Keratinocyte (primary cell): ENCODE measurements at regions not wholly inside any gene's neighbourhood (a gene's known extent, or its start where the extent isn't known, plus 50 kb on each side); places are given as distances from the start of the nearest gene placed in this dataset.

Experiments
- DNase-seq: peaks from one replicate; pipeline ENCODE4 v3.0.0-alpha.2; 2011; ENCODE audit warnings: low read depth, missing footprints, low spot score
- FAIRE-seq: peaks from 2 replicates; lab custom pipeline; 2011; peaks lifted over from hg19 to GRCh38; lab: Jason Lieb, UNC
- H2AFZ ChIP-seq: 2 replicates; pipeline ENCODE4 v1.6.0; 2012; ENCODE audit warnings: low read length, control low read depth, inconsistent platforms; ENCODE audit not compliant: control insufficient read depth
- H3K27ac ChIP-seq: 2 replicates; pipeline ENCODE4 v1.5.1; 2011; ENCODE audit warnings: low read length; ENCODE audit not compliant: control insufficient read depth, insufficient read depth
- H3K27me3 ChIP-seq: 3 replicates; pipeline ENCODE4 v1.6.0; 2011; ENCODE audit warnings: low read length; ENCODE audit not compliant: control insufficient read depth, insufficient read depth; ENCODE audit errors: extremely low read depth
- H3K36me3 ChIP-seq, 2 experiments: 2 replicates in 1 of 2; 3 replicates in 1 of 2; pipeline ENCODE4 v1.5.1; 2011; ENCODE audit warnings: low read length in 2 of 2, mild to moderate bottlenecking in 1 of 2; ENCODE audit not compliant: control insufficient read depth in 2 of 2, insufficient read depth in 2 of 2; ENCODE audit errors: extremely low read depth in 1 of 2
- H3K4me1 ChIP-seq: 3 replicates; pipeline ENCODE4 v1.5.1; 2011; ENCODE audit warnings: low read length; ENCODE audit not compliant: control insufficient read depth, insufficient read depth; ENCODE audit errors: extremely low read depth
- H3K4me2 ChIP-seq: 3 replicates; pipeline ENCODE4 v1.6.0; 2011; ENCODE audit warnings: low read depth, low read length; ENCODE audit not compliant: control insufficient read depth, insufficient read depth; ENCODE audit errors: extremely low read depth
- H3K4me3 ChIP-seq, 3 experiments: fragments of 200-600 bp in 1 of 3; sonication (generic) in 1 of 3; 2 replicates in 2 of 3; 3 replicates in 1 of 3; pipeline ENCODE4 v1.5.1; 2011 to 2016; ENCODE audit warnings: low read length in 3 of 3, mild to moderate bottlenecking in 3 of 3, control low read depth in 2 of 3, inconsistent platforms in 1 of 3, low read depth in 1 of 3, mixed read lengths in 1 of 3, mixed run types in 1 of 3, moderate library complexity in 1 of 3; ENCODE audit not compliant: control insufficient read depth in 2 of 3, insufficient read depth in 2 of 3; ENCODE audit errors: extremely low read depth in 1 of 3
- H3K79me2 ChIP-seq: 2 replicates; pipeline ENCODE4 v1.6.0; 2012; ENCODE audit warnings: low read length; ENCODE audit not compliant: control insufficient read depth, insufficient read depth
- H3K9ac ChIP-seq: 3 replicates; pipeline ENCODE4 v1.6.0; 2011; ENCODE audit warnings: low read length; ENCODE audit not compliant: control insufficient read depth, insufficient read depth; ENCODE audit errors: extremely low read depth
- H3K9me1 ChIP-seq: 3 replicates; pipeline ENCODE4 v1.6.0; 2011; ENCODE audit warnings: low read length; ENCODE audit not compliant: control insufficient read depth, insufficient read depth; ENCODE audit errors: extremely low read depth
- H3K9me3 ChIP-seq: 2 replicates; pipeline ENCODE4 v1.5.1; 2012; ENCODE audit warnings: low read depth, low read length; ENCODE audit not compliant: control insufficient read depth
- H4K20me1 ChIP-seq: 3 replicates; pipeline ENCODE4 v1.6.0; 2011; ENCODE audit warnings: low read length; ENCODE audit not compliant: control insufficient read depth, insufficient read depth; ENCODE audit errors: extremely low read depth
- CTCF ChIP-seq, 3 experiments: IDR thresholded peaks in 1 of 3; conservative IDR thresholded peaks in 1 of 3; optimal IDR thresholded peaks in 1 of 3; 2 replicates in 2 of 3; 3 replicates in 1 of 3; pipeline versions ENCODE3 to v1.5.1; 2011; ENCODE audit warnings: low read length in 3 of 3, mild to moderate bottlenecking in 3 of 3, moderate library complexity in 2 of 3, control low read depth in 1 of 3, inconsistent platforms in 1 of 3; ENCODE audit not compliant: insufficient read depth in 2 of 3; ENCODE audit errors: extremely low read depth in 1 of 3
- EZH2 ChIP-seq: IDR thresholded peaks from one replicate; pipeline ENCODE4 v1.6.1; 2012; ENCODE audit warnings: inconsistent platforms, mild to moderate bottlenecking, low read length, moderate library complexity
- dilution Hi-C: fragments of 300-500 bp; cut with MboI; formaldehyde crosslinking; loops from one replicate; pipeline ENCODE4 v1.7.0; 2020; ENCODE audit warnings: low sequenced_read_pairs; ENCODE audit not compliant: extremely low pct_ligation_motif_present

- no peak overlapping the region for H3K9ac ChIP-seq
- H3K4me1 ChIP-seq: peaks cover 12% of the 10 kb centered on the region
- no peaks in the 10 kb centered on the region for H4K20me1 ChIP-seq
- H3K79me2 ChIP-seq: no peaks in the 10 kb centered on the region
- dilution Hi-C loops: no loop called here
- H3K36me3 ChIP-seq: no peaks in the 10 kb centered on the region
- FAIRE-seq (no peak), DNase-seq (no peak)
- no peak overlapping the region for H3K4me3 ChIP-seq
- no peaks in the 10 kb centered on the region for H3K9me1 ChIP-seq
- H3K9me3 ChIP-seq: no peaks in the 10 kb centered on the region
- H3K27ac ChIP-seq: no peak overlapping the region
- no peak overlapping the region for H3K4me2 ChIP-seq
- no peak for TF ChIP-seq CTCF (optimal IDR thresholded peaks at IDR 0.05 in 1 of 3, IDR thresholded peaks at IDR 0.05 in 1 of 3, conservative IDR thresholded peaks at IDR 0.05 in 1 of 3; ENCODE audit: extremely low read depth in 1 of 3, insufficient read depth in 2 of 3, low read length in 3 of 3)
- no peak for TF ChIP-seq EZH2
- no peaks in the 10 kb centered on the region for H3K27me3 ChIP-seq
- H2AFZ ChIP-seq: no peak overlapping the region
Observed at GRCh38 chr20:40634891-40635290, 54.1 kb downstream of the MAFB start.

GRCh38 chr20:40633123-40633850 is 55.7 kb downstream of the MAFB start:
- no peaks in the 10 kb centered on the region for H3K36me3 ChIP-seq
- H2AFZ ChIP-seq: no peak overlapping the region
- H3K4me1 ChIP-seq: peaks cover 16% of the 10 kb centered on the region
- no peak overlapping the region for H3K27ac ChIP-seq
- no peak overlapping the region for H3K4me3 ChIP-seq
- DNase-seq (no peak), FAIRE-seq (no peak)
- no peaks in the 10 kb centered on the region for H3K79me2 ChIP-seq
- H3K27me3 ChIP-seq: no peaks in the 10 kb centered on the region
- H3K9ac ChIP-seq: no peak overlapping the region
- no peaks in the 10 kb centered on the region for H3K9me1 ChIP-seq
- H3K4me2 ChIP-seq: no peak overlapping the region
- H3K9me3 ChIP-seq: no peaks in the 10 kb centered on the region
- dilution Hi-C loops: no loop called here
- no peaks in the 10 kb centered on the region for H4K20me1 ChIP-seq
- TF ChIP-seq EZH2 (no peak), CTCF (optimal IDR thresholded peaks at IDR 0.05 in 1 of 3, IDR thresholded peaks at IDR 0.05 in 1 of 3, conservative IDR thresholded peaks at IDR 0.05 in 1 of 3; ENCODE audit: extremely low read depth in 1 of 3, insufficient read depth in 2 of 3, low read length in 3 of 3) (no peak)
